ENCODE measurements at regions not wholly inside any gene's neighbourhood (a gene's known extent, or its start where the extent isn't known, plus 50 kb on each side); places are given as distances from the start of the nearest gene placed in this dataset.

DNA sequence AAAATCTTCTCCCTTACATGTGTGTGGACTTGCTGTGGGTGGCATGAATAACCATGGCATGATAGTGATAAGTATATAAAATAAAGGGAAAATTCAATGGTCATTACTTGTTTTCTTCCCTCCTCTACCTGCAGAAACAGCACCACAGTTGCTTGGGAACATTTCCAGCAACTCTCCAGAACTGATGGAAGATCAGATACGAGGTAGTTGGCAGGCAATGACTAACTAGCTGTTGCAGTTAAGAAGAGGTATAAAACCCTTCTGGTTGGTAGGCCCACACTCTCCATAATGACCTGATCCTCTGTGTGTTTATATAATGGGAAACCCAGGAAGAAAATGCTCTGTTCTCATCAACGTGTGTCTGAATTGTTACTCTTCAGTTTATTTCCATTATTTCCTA is 185.9 kb downstream of the SYK start:
- TF ChIP-seq MYC (IDR thresholded peaks at IDR 0.05; ENCODE audit: low read depth, low read length) (no peak), POLR2AphosphoS5 (IDR thresholded peaks at IDR 0.05; ENCODE audit: insufficient read depth, low read depth, low read length) (no peak), FOS (IDR thresholded peaks at IDR 0.05; ENCODE audit: borderline replicate concordance, insufficient read depth, low read length) (no peak), EZH2 (IDR thresholded peaks at IDR 0.05; ENCODE audit: borderline replicate concordance, low read depth, low read length, severe bottlenecking) (no peak), POLR2A (IDR thresholded peaks at IDR 0.05; ENCODE audit: low read depth, low read length) (no peak), JUN (IDR thresholded peaks at IDR 0.05; ENCODE audit: borderline replicate concordance, insufficient read depth, insufficient read length, low read depth) (no peak), GATA2 (IDR thresholded peaks at IDR 0.05; ENCODE audit: insufficient read depth, insufficient read length, low read depth, low read length) (no peak)
- TF ChIP-seq, protein P1, sequence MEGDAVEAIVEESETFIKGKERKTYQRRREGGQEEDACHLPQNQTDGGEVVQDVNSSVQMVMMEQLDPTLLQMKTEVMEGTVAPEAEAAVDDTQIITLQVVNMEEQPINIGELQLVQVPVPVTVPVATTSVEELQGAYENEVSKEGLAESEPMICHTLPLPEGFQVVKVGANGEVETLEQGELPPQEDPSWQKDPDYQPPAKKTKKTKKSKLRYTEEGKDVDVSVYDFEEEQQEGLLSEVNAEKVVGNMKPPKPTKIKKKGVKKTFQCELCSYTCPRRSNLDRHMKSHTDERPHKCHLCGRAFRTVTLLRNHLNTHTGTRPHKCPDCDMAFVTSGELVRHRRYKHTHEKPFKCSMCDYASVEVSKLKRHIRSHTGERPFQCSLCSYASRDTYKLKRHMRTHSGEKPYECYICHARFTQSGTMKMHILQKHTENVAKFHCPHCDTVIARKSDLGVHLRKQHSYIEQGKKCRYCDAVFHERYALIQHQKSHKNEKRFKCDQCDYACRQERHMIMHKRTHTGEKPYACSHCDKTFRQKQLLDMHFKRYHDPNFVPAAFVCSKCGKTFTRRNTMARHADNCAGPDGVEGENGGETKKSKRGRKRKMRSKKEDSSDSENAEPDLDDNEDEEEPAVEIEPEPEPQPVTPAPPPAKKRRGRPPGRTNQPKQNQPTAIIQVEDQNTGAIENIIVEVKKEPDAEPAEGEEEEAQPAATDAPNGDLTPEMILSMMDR (IDR thresholded peaks at IDR 0.05; ENCODE audit: extremely low read depth in 1 of 2, insufficient read depth in 1 of 2, low read depth in 1 of 2, low read length in 2 of 2): no peak
- TF ChIP-seq, protein P2, sequence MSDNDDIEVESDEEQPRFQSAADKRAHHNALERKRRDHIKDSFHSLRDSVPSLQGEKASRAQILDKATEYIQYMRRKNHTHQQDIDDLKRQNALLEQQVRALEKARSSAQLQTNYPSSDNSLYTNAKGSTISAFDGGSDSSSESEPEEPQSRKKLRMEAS (IDR thresholded peaks at IDR 0.05; ENCODE audit: insufficient read depth, insufficient read length): no peak
- peaks cover 16% of the 10 kb centered on the region for H3K4me1 ChIP-seq (ENCODE audit: control insufficient read depth, extremely low read depth, insufficient read depth, low read length)
- FAIRE-seq: no peak
- no peak overlapping the region for H3K27ac ChIP-seq (ENCODE audit: insufficient read depth, low read depth, low read length)
- H3K27me3 ChIP-seq (ENCODE audit: control insufficient read depth in 2 of 2, insufficient read depth in 2 of 2, low read length in 2 of 2): no peaks in the 10 kb centered on the region
- intact Hi-C loops (cut with micrococcal nuclease): no loop called here
- H4K20me1 ChIP-seq (replicated peaks; ENCODE audit: control insufficient read depth, extremely low read depth, insufficient read depth, low read length): no peaks in the 10 kb centered on the region
- H3K9me3 ChIP-seq (replicated peaks; ENCODE audit: control insufficient read depth, insufficient read depth, low read length): no peaks in the 10 kb centered on the region
- ChIA-PET CTCF (no interaction called here), POLR2A (no interaction called here)
- dilution Hi-C loops (cut with MboI; ENCODE audit: extremely low pct_ligation_motif_present, low sequenced_read_pairs): no loop called here
- no peaks in the 10 kb centered on the region for H3K79me2 ChIP-seq (ENCODE audit: control insufficient read depth, insufficient read depth, low read length)
- no TSS peak for BruUV-seq (replicated peaks)
- H3K9me1 ChIP-seq (replicated peaks; ENCODE audit: control insufficient read depth, extremely low read depth, insufficient read depth, low read length): no peaks in the 10 kb centered on the region
- H2AFZ ChIP-seq (ENCODE audit: low read depth, low read length): no peak overlapping the region
- H3K36me3 ChIP-seq (ENCODE audit: control insufficient read depth in 2 of 2, extremely low read depth in 1 of 2, insufficient read depth in 2 of 2, low read length in 2 of 2): no peaks in the 10 kb centered on the region
- no peak overlapping the region for H3K4me3 ChIP-seq (replicated peaks in 1 of 3; ENCODE audit: insufficient read depth in 1 of 3, low read depth in 1 of 3, low read length in 3 of 3)
- DNase-seq (ENCODE audit: low read depth, low spot score): no peak
- H3K4me2 ChIP-seq (ENCODE audit: insufficient read depth, low read length): no peak overlapping the region
- H3K9ac ChIP-seq (replicated peaks; ENCODE audit: extremely low read depth, insufficient read depth, low read length): no peak overlapping the region
